ENCODE measurements at regions not wholly inside any gene's neighbourhood (a gene's known extent, or its start where the extent isn't known, plus 50 kb on each side); places are given as distances from the start of the nearest gene placed in this dataset.

GRCh38 chr6:120282005-120282404, 932.4 kb upstream of the MAN1A1 start (continued):
- TF ChIP-seq CHD7 (IDR thresholded peaks at IDR 0.05; ENCODE audit: insufficient replicate concordance, low read length) (no peak), GTF2F1 (IDR thresholded peaks at IDR 0.05; ENCODE audit: borderline replicate concordance, low read depth, low read length) (no peak), TCF12 (IDR thresholded peaks at IDR 0.05; ENCODE audit: low read depth, low read length) (no peak), NANOG (IDR thresholded peaks at IDR 0.05; ENCODE audit: insufficient read depth, low read depth, low read length, poor library complexity, severe bottlenecking) (no peak), POLR2A (IDR thresholded peaks at IDR 0.05; ENCODE audit: control extremely low read depth in 1 of 2, low read depth in 2 of 2, low read length in 2 of 2) (no peak), RNF2 (IDR thresholded peaks at IDR 0.05; ENCODE audit: borderline replicate concordance, low read depth, low read length, missing control alignments, poor library complexity, severe bottlenecking) (no peak), PHF8 (conservative IDR thresholded peaks at IDR 0.05; ENCODE audit: low read depth, low read length) (no peak), EP300 (IDR thresholded peaks at IDR 0.05; ENCODE audit: borderline replicate concordance in 1 of 2, low read depth in 2 of 2, low read length in 2 of 2) (no peak)
